Transverse colon (tissue), 4 donors: ENCODE measurements at regions not wholly inside any gene's neighbourhood (a gene's known extent, or its start where the extent isn't known, plus 50 kb on each side); places are given as distances from the start of the nearest gene placed in this dataset.

ENCODE experiments used
- DNase-seq: peaks from one replicate; pipeline ENCODE4 v3.0.0-alpha.2; 2019
- H3K27ac ChIP-seq, 4 donors: fragments of 200-600 bp; sonication (generic); 2 replicates each; pipeline ENCODE4 v1.5.1; 2016 to 2018; ENCODE audit warnings: inconsistent platforms in 4 of 4
- H3K27me3 ChIP-seq: fragments of 200-600 bp; sonication (generic); 2 replicates; pipeline ENCODE4 v1.5.1; 2017; ENCODE audit warnings: inconsistent platforms
- H3K36me3 ChIP-seq, 4 donors: fragments of 200-600 bp; sonication (generic); 2 replicates each; pipeline ENCODE4 v1.5.1; 2017 to 2019; ENCODE audit warnings: inconsistent platforms in 4 of 4
- H3K4me1 ChIP-seq, 4 donors: fragments of 200-600 bp; sonication (generic); 2 replicates each; pipeline ENCODE4 v1.5.1; 2017 to 2020; ENCODE audit warnings: inconsistent platforms in 4 of 4
- H3K4me3 ChIP-seq, 4 donors: fragments of 200-600 bp; sonication (generic); 1 replicate in 1 of 4; 2 replicates in 3 of 4; pipeline versions ENCODE4 v1.5.1 to v1.6.1; 2017 to 2019; ENCODE audit warnings: inconsistent platforms in 4 of 4
- H3K9me3 ChIP-seq, 2 donors: fragments of 200-600 bp; sonication (generic); 2 replicates each; pipeline ENCODE4 v1.5.1; 2017 to 2019; ENCODE audit warnings: inconsistent platforms in 2 of 2
- CTCF ChIP-seq, 5 experiments: fragments of 200-600 bp in 3 of 5; fragments of 450-650 bp in 2 of 5; sonication (generic) in 3 of 5; IDR thresholded peaks; 1 replicate in 2 of 5; 2 replicates in 3 of 5; pipeline ENCODE4 v1.5.1; 2016 to 2017; ENCODE audit warnings: antibody characterized with exemption in 5 of 5, inconsistent platforms in 3 of 5, mild to moderate bottlenecking in 2 of 5, moderate library complexity in 1 of 5
- EP300 ChIP-seq: sonication (generic); formaldehyde crosslinking; IDR thresholded peaks from one replicate; pipeline ENCODE4 v1.6.1; 2017; ENCODE audit warnings: antibody characterized with exemption, low read depth
- POLR2A ChIP-seq: fragments of 450-650 bp; IDR thresholded peaks from one replicate; pipeline ENCODE4 v1.6.1; 2016; ENCODE audit warnings: antibody characterized with exemption, mild to moderate bottlenecking, moderate library complexity
- POLR2AphosphoS5 ChIP-seq, 3 donors: sonication (generic); formaldehyde crosslinking; IDR thresholded peaks; one replicate each; pipeline ENCODE4 v1.6.1; 2016; ENCODE audit warnings: antibody characterized with exemption in 3 of 3
- WGBS, 2 donors: methylation state at CpG; one replicate each; pipeline ENCODE4 v1.1.5; 2018; ENCODE audit warnings: low coverage in 1 of 2; 5-methylcytosine and 5-hydroxymethylcytosine counted together
- in situ Hi-C, 4 donors: fragments of 200-750 bp; cut with MboI; loops; one replicate each; pipeline versions ENCODE4 v1.15.0 to v1.15.1; 2017; ENCODE audit warnings: low sequenced_read_pairs in 3 of 4, low pct_ligation_motif_present in 1 of 4, low pct_unique_long_range_greater_than_20kb in 1 of 4
- intact Hi-C: fragments of 100-400 bp; cut with DNase I; formaldehyde crosslinking; loops from one replicate; pipeline ENCODE4 v1.15.1; 2023; ENCODE audit warnings: low total_unique reads

DNA sequence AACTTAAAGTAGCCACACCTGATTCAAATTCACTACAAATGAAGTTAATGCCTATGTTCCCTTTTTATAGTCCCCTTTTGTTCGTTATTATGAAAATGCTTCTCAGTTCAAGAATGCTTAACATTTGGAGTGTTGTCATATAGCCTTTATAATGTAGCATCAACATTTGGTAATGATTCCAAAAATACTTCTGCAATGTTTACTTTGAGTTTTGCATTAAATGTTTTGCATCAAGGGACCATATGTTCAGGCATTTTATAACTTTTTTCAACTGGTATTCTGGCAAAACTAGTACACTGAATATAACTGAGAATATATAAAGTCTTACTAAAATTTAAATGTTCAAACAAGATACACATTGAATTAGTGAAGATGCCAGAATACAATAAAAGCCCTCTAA lies 209.6 kb upstream of the SLC16A7 start:
- 79 to 85% methylated on average over 1 of the region's 1 CpG for WGBS, 2 donors
- in situ Hi-C loops (no loop called here), intact Hi-C loops (no loop called here)
- no peak overlapping the region for H3K27ac ChIP-seq
- H3K4me1 ChIP-seq: peaks cover 0 to 15% (median 0%) of the 10 kb centered on the region in 4 donors
- no peak for DNase-seq
- H3K9me3 ChIP-seq: no peaks in the 10 kb centered on the region
- no peaks in the 10 kb centered on the region for H3K36me3 ChIP-seq
- H3K27me3 ChIP-seq: no peaks in the 10 kb centered on the region
- H3K4me3 ChIP-seq: no peak overlapping the region
- TF ChIP-seq EP300 (no peak), CTCF (IDR thresholded peaks at IDR 0.05) (no peak), POLR2AphosphoS5 (IDR thresholded peaks at IDR 0.05) (no peak), POLR2A (no peak)

- Histone ChIP-seq H3K4me1 (peaks cover 0 to 15% (median 0%) of the 10 kb centered on the region in 4 donors), H3K36me3 (no peaks in the 10 kb centered on the region), H3K27me3 (no peaks in the 10 kb centered on the region), H3K4me3 (no peak overlapping the region), H3K9me3 (no peaks in the 10 kb centered on the region), H3K27ac (no peak overlapping the region)
- TF ChIP-seq EP300 (no peak), POLR2AphosphoS5 (IDR thresholded peaks at IDR 0.05) (no peak), CTCF (IDR thresholded peaks at IDR 0.05) (no peak), POLR2A (no peak)
- no peak for DNase-seq
- intact Hi-C loops: no loop called here
- 55 to 60% methylated on average over 1 of the region's 1 CpG for WGBS, 2 donors
- in situ Hi-C loops: no loop called here
Observed at GRCh38 chr12:59383079-59383822, 212.6 kb upstream of the SLC16A7 start.

DNA sequence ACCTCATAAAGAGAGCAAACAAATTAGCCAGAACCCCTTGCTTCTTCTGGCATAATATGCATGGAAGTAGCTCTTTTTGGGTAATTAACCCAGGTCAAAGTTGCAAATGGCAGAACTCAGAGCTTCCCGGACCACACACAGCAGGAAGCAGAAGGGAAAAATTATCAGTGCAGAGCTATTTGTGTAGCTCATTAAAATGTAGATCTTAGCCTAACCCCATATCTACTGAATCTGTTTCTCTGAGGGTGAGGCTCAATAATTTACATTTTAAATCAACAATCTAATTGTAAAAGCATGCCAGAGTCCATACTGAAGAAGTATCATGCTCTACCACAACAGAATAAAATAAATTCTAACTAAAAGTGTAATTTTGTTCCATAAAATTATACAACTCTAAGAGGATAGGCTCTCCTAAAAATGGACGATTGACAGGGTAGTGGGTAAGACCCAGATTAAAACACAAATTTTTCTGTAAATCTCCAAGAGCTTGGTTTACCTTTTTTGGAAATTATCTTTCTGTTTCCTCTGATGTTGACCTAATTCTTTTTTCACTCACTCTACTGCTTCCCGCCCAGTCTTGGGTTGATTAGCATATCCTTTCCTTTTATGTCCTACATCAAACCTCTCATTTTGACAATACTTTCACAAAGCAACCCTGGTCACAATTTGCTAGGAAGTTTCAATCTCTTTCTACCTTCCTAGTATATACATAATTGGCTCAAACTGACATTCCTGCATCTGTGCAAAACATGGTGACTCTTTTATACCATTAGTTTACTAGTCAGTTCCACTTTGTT lies 213.3 kb upstream of the SLC16A7 start:
- no peaks in the 10 kb centered on the region for H3K27me3 ChIP-seq
- H3K4me3 ChIP-seq: no peak overlapping the region
- TF ChIP-seq EP300: no peak
- no peak for TF ChIP-seq POLR2A
- TF ChIP-seq CTCF (IDR thresholded peaks at IDR 0.05): no peak
- TF ChIP-seq POLR2AphosphoS5 (IDR thresholded peaks at IDR 0.05): no peak
- H3K4me1 ChIP-seq: peaks cover 0 to 9% (median 0%) of the 10 kb centered on the region in 4 donors
- no peak overlapping the region for H3K27ac ChIP-seq
- no peaks in the 10 kb centered on the region for H3K36me3 ChIP-seq
- in situ Hi-C loops (no loop called here), intact Hi-C loops (no loop called here)
- H3K9me3 ChIP-seq: no peaks in the 10 kb centered on the region
- 45 to 59% methylated on average over 3 of the region's 3 CpGs for WGBS, 2 donors
- DNase-seq: no peak

DNA sequence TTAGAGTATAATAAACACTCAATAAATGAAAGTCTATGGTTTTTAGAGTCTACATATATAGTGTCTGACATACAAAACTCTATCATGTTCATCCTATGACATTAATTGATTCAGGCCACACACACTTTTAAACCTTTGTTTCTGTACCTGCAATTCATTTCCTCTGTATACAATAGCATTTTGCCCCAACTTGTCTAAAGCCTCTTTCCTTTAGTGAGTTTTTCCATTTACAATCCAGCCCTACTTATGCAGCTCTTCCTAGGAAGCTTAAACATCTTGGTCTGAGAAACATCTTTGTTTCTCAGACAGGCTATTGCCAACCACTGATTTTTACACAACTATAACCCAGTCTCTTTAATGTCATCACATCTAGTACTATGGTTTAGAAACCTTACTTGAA lies 214.7 kb upstream of the SLC16A7 start:
- H3K36me3 ChIP-seq: no peaks in the 10 kb centered on the region
- no peaks in the 10 kb centered on the region for H3K27me3 ChIP-seq
- intact Hi-C loops: no loop called here
- no peak for DNase-seq
- no peak for TF ChIP-seq CTCF (IDR thresholded peaks at IDR 0.05)
- TF ChIP-seq POLR2A: no peak
- TF ChIP-seq EP300: no peak
- no peak for TF ChIP-seq POLR2AphosphoS5 (IDR thresholded peaks at IDR 0.05)
- H3K4me1 ChIP-seq: peaks cover 0 to 6% (median 0%) of the 10 kb centered on the region in 4 donors
- H3K9me3 ChIP-seq: no peaks in the 10 kb centered on the region
- in situ Hi-C loops: no loop called here
- no peak overlapping the region for H3K4me3 ChIP-seq
- H3K27ac ChIP-seq: no peak overlapping the region
